Vagina (tissue), 2 donors: ENCODE measurements at regions not wholly inside any gene's neighbourhood (a gene's known extent, or its start where the extent isn't known, plus 50 kb on each side); places are given as distances from the start of the nearest gene placed in this dataset.

Source experiments
- DNase-seq, 2 donors: peaks; one replicate each; pipeline ENCODE4 v3.0.0-alpha.2; 2017; ENCODE audit errors: extremely low spot score in 2 of 2
- H3K27ac ChIP-seq: fragments of 200-600 bp; sonication (generic); one replicate; pipeline ENCODE4 v1.5.1; 2019
- H3K27me3 ChIP-seq: fragments of 200-600 bp; sonication (generic); one replicate; pipeline ENCODE4 v1.5.1; 2019
- H3K36me3 ChIP-seq, 2 donors: fragments of 200-600 bp; sonication (generic); one replicate each; pipeline ENCODE4 v1.5.1; 2017 to 2019
- H3K4me1 ChIP-seq: fragments of 200-600 bp; sonication (generic); one replicate; pipeline ENCODE4 v1.5.1; 2019
- H3K4me3 ChIP-seq, 2 donors: fragments of 200-600 bp; sonication (generic); 1 replicate in 1 of 2; 2 replicates in 1 of 2; pipeline ENCODE4 v1.5.1; 2016 to 2019
- H3K9me3 ChIP-seq: fragments of 200-600 bp; sonication (generic); one replicate; pipeline ENCODE4 v1.5.1; 2019
- POLR2A ChIP-seq, 2 donors: fragments of 450-650 bp; IDR thresholded peaks; one replicate each; pipeline ENCODE4 v1.6.1; 2017; ENCODE audit warnings: antibody characterized with exemption in 2 of 2, mild to moderate bottlenecking in 2 of 2, moderate library complexity in 2 of 2
- POLR2AphosphoS5 ChIP-seq, 2 donors: sonication (generic); formaldehyde crosslinking; IDR thresholded peaks; one replicate each; pipeline ENCODE4 v1.9.0; 2017; ENCODE audit warnings: antibody characterized with exemption in 2 of 2, mild to moderate bottlenecking in 2 of 2, low read depth in 1 of 2; ENCODE audit not compliant: insufficient read depth in 1 of 2
- intact Hi-C: fragments of 100-400 bp; cut with DNase I; formaldehyde crosslinking; loops from one replicate; pipeline ENCODE4 v1.15.1; 2023
- TF ChIP-seq, protein P1 (sequence below), 3 experiments: fragments of 450-650 bp in 2 of 3; fragments of 200-600 bp in 1 of 3; sonication (generic) in 1 of 3; IDR thresholded peaks; one replicate each; pipeline ENCODE4 v1.5.1; 2017 to 2019; ENCODE audit warnings: antibody characterized with exemption in 3 of 3, mild to moderate bottlenecking in 2 of 3, moderate library complexity in 2 of 3

DNA sequence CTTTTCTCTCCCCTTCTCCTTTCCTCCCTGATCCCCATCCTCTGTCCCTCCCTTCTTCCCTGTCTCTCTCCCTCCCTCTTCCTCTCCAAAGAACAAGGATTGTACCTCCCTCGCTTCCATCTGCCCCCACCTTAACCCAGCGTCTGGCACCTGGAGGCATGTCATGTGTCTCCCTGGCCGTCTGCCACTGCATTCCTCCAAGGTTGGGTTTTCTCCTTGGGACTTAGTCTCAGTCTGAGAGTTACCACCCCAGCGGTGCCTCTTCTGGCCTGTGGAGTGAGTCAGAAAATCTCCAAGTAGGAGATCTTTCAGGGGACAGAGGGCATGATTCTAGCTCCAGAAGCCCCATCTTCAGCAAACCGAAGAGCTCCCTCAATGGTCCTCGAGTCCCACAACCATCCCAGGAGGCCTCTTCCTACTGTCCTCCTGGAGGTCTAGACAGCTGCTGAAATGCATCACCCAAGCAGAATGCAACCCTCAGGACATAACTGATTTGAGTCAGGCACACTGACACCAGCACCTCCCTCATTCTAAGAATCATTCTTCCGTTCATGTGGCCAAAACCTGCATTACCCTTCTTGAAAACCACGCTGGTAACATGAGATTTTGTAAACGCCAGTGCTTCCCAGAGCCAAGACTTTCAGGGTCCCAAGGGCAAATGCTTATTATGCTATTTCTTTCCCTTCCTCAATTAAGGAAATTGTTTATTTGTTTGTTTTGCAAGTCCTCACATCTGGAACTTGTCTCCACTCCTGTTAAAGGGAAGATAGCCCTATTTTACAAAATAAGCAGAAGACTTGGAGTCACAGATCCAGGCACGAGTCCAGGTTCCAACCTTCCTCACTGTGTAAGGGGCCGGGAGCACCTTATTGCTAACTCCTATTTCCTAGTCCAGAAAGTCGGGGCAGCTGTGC is 463.2 kb downstream of the BCL11B start:
- H3K4me3 ChIP-seq, result no peak overlapping the region
- no peak for DNase-seq
- H3K27me3 ChIP-seq, result no peaks in the 10 kb centered on the region
- no peaks in the 10 kb centered on the region for H3K4me1 ChIP-seq
- no peak for TF ChIP-seq POLR2A (IDR thresholded peaks at IDR 0.05)
- TF ChIP-seq POLR2AphosphoS5 (IDR thresholded peaks at IDR 0.05; ENCODE audit: insufficient read depth in 1 of 2, low read depth in 1 of 2), result no peak
- TF ChIP-seq, protein P1, sequence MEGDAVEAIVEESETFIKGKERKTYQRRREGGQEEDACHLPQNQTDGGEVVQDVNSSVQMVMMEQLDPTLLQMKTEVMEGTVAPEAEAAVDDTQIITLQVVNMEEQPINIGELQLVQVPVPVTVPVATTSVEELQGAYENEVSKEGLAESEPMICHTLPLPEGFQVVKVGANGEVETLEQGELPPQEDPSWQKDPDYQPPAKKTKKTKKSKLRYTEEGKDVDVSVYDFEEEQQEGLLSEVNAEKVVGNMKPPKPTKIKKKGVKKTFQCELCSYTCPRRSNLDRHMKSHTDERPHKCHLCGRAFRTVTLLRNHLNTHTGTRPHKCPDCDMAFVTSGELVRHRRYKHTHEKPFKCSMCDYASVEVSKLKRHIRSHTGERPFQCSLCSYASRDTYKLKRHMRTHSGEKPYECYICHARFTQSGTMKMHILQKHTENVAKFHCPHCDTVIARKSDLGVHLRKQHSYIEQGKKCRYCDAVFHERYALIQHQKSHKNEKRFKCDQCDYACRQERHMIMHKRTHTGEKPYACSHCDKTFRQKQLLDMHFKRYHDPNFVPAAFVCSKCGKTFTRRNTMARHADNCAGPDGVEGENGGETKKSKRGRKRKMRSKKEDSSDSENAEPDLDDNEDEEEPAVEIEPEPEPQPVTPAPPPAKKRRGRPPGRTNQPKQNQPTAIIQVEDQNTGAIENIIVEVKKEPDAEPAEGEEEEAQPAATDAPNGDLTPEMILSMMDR (IDR thresholded peaks at IDR 0.05), result no peak
- H3K36me3 ChIP-seq, result no peaks in the 10 kb centered on the region
- intact Hi-C loops, result no loop called here
- no peak overlapping the region for H3K27ac ChIP-seq
- H3K9me3 ChIP-seq, result no peaks in the 10 kb centered on the region

DNA sequence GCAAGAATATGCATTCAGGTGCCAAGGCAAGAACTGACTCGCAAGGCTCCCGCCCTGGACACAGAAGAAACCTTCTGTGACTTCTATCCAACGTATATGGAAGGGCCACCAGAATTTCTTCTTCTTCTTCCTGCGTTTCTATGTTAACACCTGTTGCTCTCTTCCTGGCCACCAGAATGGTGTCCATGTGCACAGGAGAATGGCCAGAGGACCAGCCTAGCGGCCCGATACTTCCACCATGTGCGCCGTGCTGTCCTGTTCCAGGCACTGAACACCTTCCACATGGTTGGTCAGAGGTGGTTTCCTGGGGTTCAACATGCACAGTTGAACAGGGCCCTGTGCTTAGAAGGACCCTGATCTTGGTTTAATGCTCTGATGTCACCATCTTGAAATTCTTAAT is 455.8 kb downstream of the BCL11B start:
- H3K4me3 ChIP-seq, result no peak overlapping the region
- H3K9me3 ChIP-seq, result no peaks in the 10 kb centered on the region
- no peak for TF ChIP-seq POLR2A (IDR thresholded peaks at IDR 0.05)
- TF ChIP-seq POLR2AphosphoS5 (IDR thresholded peaks at IDR 0.05; ENCODE audit: insufficient read depth in 1 of 2, low read depth in 1 of 2), result no peak
- TF ChIP-seq, protein P1 (IDR thresholded peaks at IDR 0.05), result no peak
- intact Hi-C loops, result no loop called here
- H3K27me3 ChIP-seq, result no peaks in the 10 kb centered on the region
- no peaks in the 10 kb centered on the region for H3K4me1 ChIP-seq
- no peak for DNase-seq
- no peak overlapping the region for H3K27ac ChIP-seq
- H3K36me3 ChIP-seq, result no peaks in the 10 kb centered on the region

DNA sequence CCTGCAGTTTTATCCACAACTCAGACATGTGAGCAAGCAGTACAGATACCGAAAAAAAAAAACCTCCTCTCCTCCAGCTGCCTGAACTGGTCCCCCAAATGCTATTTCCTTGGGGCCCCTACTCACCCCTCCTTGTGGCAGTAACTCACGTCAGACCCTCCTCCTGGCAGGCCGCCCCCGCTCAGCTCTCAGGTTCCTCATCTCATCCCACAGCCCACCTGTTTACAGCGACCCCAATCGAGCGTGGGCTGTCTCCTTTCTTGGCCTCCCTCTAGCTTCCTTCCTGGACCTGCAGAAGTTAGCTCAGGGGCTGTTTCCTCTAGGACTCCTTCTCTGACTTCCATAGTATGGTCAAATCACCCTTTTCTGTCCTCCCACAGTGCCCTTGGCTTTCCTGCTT is 455.3 kb downstream of the BCL11B start:
- intact Hi-C loops, result no loop called here
- H3K27me3 ChIP-seq, result no peaks in the 10 kb centered on the region
- DNase-seq, result no peak
- H3K36me3 ChIP-seq, result no peaks in the 10 kb centered on the region
- no peak overlapping the region for H3K27ac ChIP-seq
- no peaks in the 10 kb centered on the region for H3K9me3 ChIP-seq
- H3K4me1 ChIP-seq, result no peaks in the 10 kb centered on the region
- H3K4me3 ChIP-seq, result no peak overlapping the region
- TF ChIP-seq, protein P1 (IDR thresholded peaks at IDR 0.05), result no peak
- no peak for TF ChIP-seq POLR2AphosphoS5 (IDR thresholded peaks at IDR 0.05; ENCODE audit: insufficient read depth in 1 of 2, low read depth in 1 of 2)
- TF ChIP-seq POLR2A (IDR thresholded peaks at IDR 0.05), result no peak

DNA sequence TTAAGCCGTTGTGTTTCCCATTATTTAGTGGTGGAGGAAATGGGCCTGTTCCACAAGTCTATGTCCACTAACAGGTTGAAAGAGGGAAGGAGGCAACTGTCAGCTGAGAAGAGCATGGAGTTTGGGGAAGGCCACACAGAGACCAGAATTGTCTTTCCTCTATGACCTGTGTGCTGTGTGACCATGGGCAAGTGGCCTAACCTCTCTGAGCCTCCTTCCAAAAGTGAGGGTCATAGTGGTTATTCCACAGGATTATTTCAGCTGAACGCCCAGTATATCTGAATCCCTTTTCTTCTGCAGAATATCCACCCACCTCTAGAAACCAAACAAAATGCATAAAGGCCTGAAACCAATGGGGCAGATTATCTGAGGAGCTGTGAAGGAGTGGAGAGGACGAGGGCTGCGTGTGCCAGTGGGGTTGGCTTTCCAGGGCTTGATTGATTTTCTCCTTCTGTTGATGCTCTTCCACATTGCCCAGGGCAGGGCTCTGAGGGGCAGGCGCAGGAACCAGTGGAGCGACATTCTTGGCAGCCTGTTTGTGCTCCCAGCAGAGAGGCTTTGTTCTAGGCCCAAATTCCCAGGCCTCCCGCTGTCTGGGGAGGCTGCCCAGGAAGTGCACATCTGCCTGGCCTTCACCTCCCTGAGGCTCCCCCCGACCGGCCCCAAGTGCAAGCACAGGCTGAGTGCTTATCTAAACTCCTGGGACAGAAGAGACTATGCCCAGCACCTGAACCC is 452.7 kb downstream of the BCL11B start:
- Histone ChIP-seq H3K27me3 (no peaks in the 10 kb centered on the region), H3K9me3 (no peaks in the 10 kb centered on the region), H3K36me3 (no peaks in the 10 kb centered on the region), H3K27ac (no peak overlapping the region), H3K4me3 (no peak overlapping the region), H3K4me1 (no peaks in the 10 kb centered on the region)
- TF ChIP-seq, protein P1 (IDR thresholded peaks at IDR 0.05), result no peak
- TF ChIP-seq POLR2AphosphoS5 (IDR thresholded peaks at IDR 0.05; ENCODE audit: insufficient read depth in 1 of 2, low read depth in 1 of 2), result no peak
- no peak for TF ChIP-seq POLR2A (IDR thresholded peaks at IDR 0.05)
- intact Hi-C loops, result no loop called here
- no peak for DNase-seq

DNA sequence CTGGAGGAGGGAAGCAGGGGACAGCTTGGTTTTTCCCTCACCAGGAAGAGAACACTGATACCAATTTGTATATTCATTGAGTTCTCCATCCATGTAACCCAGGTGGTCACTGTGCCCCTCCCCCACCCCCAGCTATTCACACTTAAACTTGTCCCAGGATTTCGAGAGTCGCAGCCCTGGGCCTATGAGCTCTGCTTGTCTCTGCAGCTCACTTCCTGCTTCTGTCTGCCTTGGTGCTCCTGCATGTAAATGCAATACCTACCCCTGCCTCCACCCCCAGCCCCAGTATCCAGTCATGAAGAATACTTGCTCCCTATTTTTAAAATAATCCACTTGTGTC is 452.2 kb downstream of the BCL11B start:
- no peak for TF ChIP-seq POLR2AphosphoS5 (IDR thresholded peaks at IDR 0.05; ENCODE audit: insufficient read depth in 1 of 2, low read depth in 1 of 2)
- no peak for TF ChIP-seq POLR2A (IDR thresholded peaks at IDR 0.05)
- TF ChIP-seq, protein P1 (IDR thresholded peaks at IDR 0.05), result no peak
- H3K4me3 ChIP-seq, result no peak overlapping the region
- no peak for DNase-seq
- H3K36me3 ChIP-seq, result no peaks in the 10 kb centered on the region
- no peaks in the 10 kb centered on the region for H3K9me3 ChIP-seq
- intact Hi-C loops, result no loop called here
- no peak overlapping the region for H3K27ac ChIP-seq
- no peaks in the 10 kb centered on the region for H3K27me3 ChIP-seq
- H3K4me1 ChIP-seq, result no peaks in the 10 kb centered on the region
